HEK293 (cell line): ENCODE measurements at regions not wholly inside any gene's neighbourhood (a gene's known extent, or its start where the extent isn't known, plus 50 kb on each side); places are given as distances from the start of the nearest gene placed in this dataset.
A peak's percentile ranks its signal among the peaks of the same experiment; 100 is the strongest.

Experiments
- CTCF ChIA-PET: fragments of 350-600 bp; formaldehyde crosslinking; extraction: SDS; loops from one replicate; lab custom pipeline; 2021; ENCODE audit warnings: antibody characterized with exemption; lab: Yijun Ruan, JAX
- POLR2A ChIA-PET: fragments of 300-600 bp; formaldehyde crosslinking; extraction: SDS; loops from one replicate; lab custom pipeline; 2020; ENCODE audit warnings: antibody characterized with exemption, inconsistent platforms; lab: Yijun Ruan, JAX
- H3K27ac ChIP-seq: fragments of 200-500 bp; sonication (Bioruptor generic); 2 replicates; pipeline ENCODE4 v1.5.1; 2014; ENCODE audit warnings: low read depth, low read length, control low read depth, inconsistent platforms; ENCODE audit errors: extremely low read depth
- H3K36me3 ChIP-seq, 2 experiments: fragments of 200-500 bp in 1 of 2; sonication (Bioruptor generic) in 1 of 2; 1 replicate in 1 of 2; 2 replicates in 1 of 2; pipeline ENCODE4 v1.5.1; 2014 to 2017; ENCODE audit warnings: inconsistent platforms in 2 of 2, low read length in 2 of 2; ENCODE audit not compliant: control insufficient read depth in 2 of 2, insufficient read depth in 1 of 2
- H3K4me1 ChIP-seq: fragments of 200-500 bp; sonication (Bioruptor generic); 2 replicates; pipeline ENCODE4 v1.5.1; 2014; ENCODE audit warnings: mild to moderate bottlenecking, low read length, inconsistent platforms; ENCODE audit not compliant: control insufficient read depth, insufficient read depth
- H3K4me3 ChIP-seq: 2 replicates; pipeline ENCODE4 v1.5.1; 2011; ENCODE audit warnings: low read depth, mild to moderate bottlenecking, control low read depth, low read length, moderate library complexity
- H3K9me3 ChIP-seq: fragments of 200-500 bp; sonication (Bioruptor generic); 2 replicates; pipeline ENCODE4 v1.5.1; 2014; ENCODE audit warnings: low read depth, low read length, inconsistent platforms; ENCODE audit not compliant: control insufficient read depth, insufficient read depth
- FEZF1 ChIP-seq: fragments of 450-650 bp; formaldehyde crosslinking; IDR thresholded peaks from 2 replicates; pipeline ENCODE4 v1.5.1; 2016; ENCODE audit warnings: missing biosample characterization, missing genetic modification characterization
- KLF10 ChIP-seq: fragments of 450-650 bp; IDR thresholded peaks from 2 replicates; pipeline ENCODE4 v1.5.1; 2018; ENCODE audit warnings: missing biosample characterization, mild to moderate bottlenecking, missing genetic modification characterization
- KLF7 ChIP-seq: fragments of 450-650 bp; formaldehyde crosslinking; IDR thresholded peaks from 2 replicates; pipeline ENCODE4 v1.5.1; 2016; ENCODE audit warnings: missing biosample characterization, missing genetic modification characterization, borderline replicate concordance
- PRDM2 ChIP-seq: fragments of 450-650 bp; formaldehyde crosslinking; IDR thresholded peaks from 2 replicates; pipeline ENCODE4 v1.5.1; 2016; ENCODE audit warnings: missing biosample characterization, missing genetic modification characterization, borderline replicate concordance
- PRDM6 ChIP-seq: fragments of 450-650 bp; formaldehyde crosslinking; IDR thresholded peaks from 2 replicates; pipeline ENCODE4 v1.5.1; 2017; ENCODE audit warnings: missing biosample characterization, missing genetic modification characterization
- SP7 ChIP-seq: fragments of 450-650 bp; formaldehyde crosslinking; IDR thresholded peaks from 2 replicates; pipeline ENCODE4 v1.5.1; 2016; ENCODE audit warnings: missing biosample characterization, missing genetic modification characterization
- TCF7L2 ChIP-seq: IDR thresholded peaks from 2 replicates; pipeline ENCODE4 v1.6.1; 2011; ENCODE audit warnings: low read depth, mild to moderate bottlenecking, inconsistent platforms, low read length, moderate library complexity, borderline replicate concordance
- TSHZ1 ChIP-seq: fragments of 450-650 bp; formaldehyde crosslinking; IDR thresholded peaks from 2 replicates; pipeline ENCODE4 v1.5.1; 2016; ENCODE audit warnings: missing biosample characterization, missing genetic modification characterization, borderline replicate concordance
- ZBTB17 ChIP-seq: fragments of 450-650 bp; formaldehyde crosslinking; IDR thresholded peaks from 2 replicates; pipeline ENCODE4 v1.5.1; 2016; ENCODE audit warnings: missing biosample characterization, missing genetic modification characterization
- ZBTB44 ChIP-seq: fragments of 450-650 bp; IDR thresholded peaks from 2 replicates; pipeline ENCODE4 v1.5.1; 2018; ENCODE audit warnings: missing biosample characterization, mild to moderate bottlenecking, missing genetic modification characterization
- ZBTB6 ChIP-seq: fragments of 450-650 bp; formaldehyde crosslinking; IDR thresholded peaks from 2 replicates; pipeline ENCODE4 v1.5.1; 2017; ENCODE audit warnings: missing biosample characterization, missing genetic modification characterization
- ZNF155 ChIP-seq: fragments of 450-650 bp; formaldehyde crosslinking; IDR thresholded peaks from 2 replicates; pipeline ENCODE4 v1.5.1; 2016; ENCODE audit warnings: missing biosample characterization, missing genetic modification characterization
- ZNF239 ChIP-seq: fragments of 450-650 bp; formaldehyde crosslinking; IDR thresholded peaks from 2 replicates; pipeline ENCODE4 v1.5.1; 2016; ENCODE audit warnings: missing biosample characterization, missing genetic modification characterization
- ZNF350 ChIP-seq: fragments of 450-650 bp; formaldehyde crosslinking; IDR thresholded peaks from 2 replicates; pipeline ENCODE4 v1.5.0; 2017; ENCODE audit warnings: missing biosample characterization, mild to moderate bottlenecking, missing genetic modification characterization
- ZNF37A ChIP-seq: fragments of 450-650 bp; IDR thresholded peaks from 2 replicates; pipeline ENCODE4 v1.5.1; 2018; ENCODE audit warnings: missing biosample characterization, missing genetic modification characterization
- ZNF544 ChIP-seq: fragments of 450-650 bp; formaldehyde crosslinking; IDR thresholded peaks from 2 replicates; pipeline ENCODE4 v1.5.0; 2017; ENCODE audit warnings: missing biosample characterization, missing genetic modification characterization
- ZNF558 ChIP-seq: fragments of 450-650 bp; formaldehyde crosslinking; IDR thresholded peaks from 2 replicates; pipeline ENCODE4 v1.5.1; 2016; ENCODE audit warnings: missing biosample characterization, missing genetic modification characterization
- ZNF580 ChIP-seq: fragments of 450-650 bp; formaldehyde crosslinking; IDR thresholded peaks from 2 replicates; pipeline ENCODE4 v1.5.1; 2016; ENCODE audit warnings: missing biosample characterization, missing genetic modification characterization
- ZNF621 ChIP-seq: fragments of 450-650 bp; formaldehyde crosslinking; IDR thresholded peaks from 2 replicates; pipeline ENCODE4 v1.5.1; 2017; ENCODE audit warnings: missing biosample characterization, missing genetic modification characterization
- ZNF843 ChIP-seq: fragments of 450-650 bp; formaldehyde crosslinking; IDR thresholded peaks from 2 replicates; pipeline ENCODE4 v1.5.1; 2016; ENCODE audit warnings: missing biosample characterization, missing genetic modification characterization
- ZSCAN23 ChIP-seq: fragments of 450-650 bp; formaldehyde crosslinking; IDR thresholded peaks from 2 replicates; pipeline ENCODE4 v1.5.1; 2016; ENCODE audit warnings: missing biosample characterization, missing genetic modification characterization
- ZSCAN30 ChIP-seq: fragments of 450-650 bp; IDR thresholded peaks from 2 replicates; pipeline ENCODE4 v1.5.1; 2018; ENCODE audit warnings: missing biosample characterization, mild to moderate bottlenecking, missing genetic modification characterization, moderate library complexity

- Histone ChIP-seq H3K36me3 (no peaks in the 10 kb centered on the region), H3K4me1 (peaks cover 7% of the 10 kb centered on the region; the same call in 1 of the 2 replicates), H3K4me3 (no peak overlapping the region), H3K9me3 (no peaks in the 10 kb centered on the region), H3K27ac (no peak overlapping the region)
- TF ChIP-seq ZSCAN30 (tag by site-specific recombination) = 0 out of 2 replicates have a peak, but pooled peaks have one; percentile 17
- peak; percentile 52; the same call in 1 of the 2 replicates for TF ChIP-seq ZBTB44 (tag by site-specific recombination)
- TF ChIP-seq ZBTB17 (tag by site-specific recombination) = no peak
- TF ChIP-seq ZSCAN23 (tag by site-specific recombination) = no peak
- peak; percentile 22; the same call in 1 of the 2 replicates for TF ChIP-seq ZBTB6
- no peak for TF ChIP-seq ZNF843 (tag by site-specific recombination)
- peak; percentile 39; the same call in 1 of the 2 replicates for TF ChIP-seq FEZF1 (tag by site-specific recombination)
- peak; percentile 42; the same call in 1 of the 2 replicates for TF ChIP-seq PRDM6 (tag by site-specific recombination)
- TF ChIP-seq SP7 = peak; percentile 29; the same call in 1 of the 2 replicates
- TF ChIP-seq KLF10 (tag by site-specific recombination) = no peak
- no peak for TF ChIP-seq KLF7 (tag by site-specific recombination)
- no peak for TF ChIP-seq ZNF239 (tag by site-specific recombination)
- ChIA-PET CTCF (no interaction called here), POLR2A (no interaction called here)
These were observed 260.8 kb upstream of the TENM3 start for GRCh38 chr4:181982437-181982836.

- H3K4me3 ChIP-seq = no peak overlapping the region
- CTCF ChIA-PET = no interaction called here
- POLR2A ChIA-PET = no interaction called here
- no peaks in the 10 kb centered on the region for H3K36me3 ChIP-seq
- H3K9me3 ChIP-seq = no peaks in the 10 kb centered on the region
- peaks cover 7% of the 10 kb centered on the region; the same call in 1 of the 2 replicates for H3K4me1 ChIP-seq
- no peak overlapping the region for H3K27ac ChIP-seq
- TF ChIP-seq ZNF155 (tag by site-specific recombination) = no peak
- no peak for TF ChIP-seq PRDM2
- TF ChIP-seq ZNF350 (tag by site-specific recombination) = no peak
- TF ChIP-seq ZNF621 (tag by site-specific recombination) = no peak
- no peak for TF ChIP-seq TSHZ1 (tag by site-specific recombination)
- TF ChIP-seq ZNF580 (tag by site-specific recombination) = no peak
- no peak for TF ChIP-seq ZNF544 (tag by site-specific recombination)
- TF ChIP-seq TCF7L2 = no peak
- TF ChIP-seq ZNF37A (tag by site-specific recombination) = no peak
- TF ChIP-seq ZNF558 (tag by site-specific recombination) = no peak
These were observed 260.3 kb upstream of the TENM3 start for GRCh38 chr4:181982856-181983255.
